K562 (cell line): ENCODE measurements at regions not wholly inside any gene's neighbourhood (a gene's known extent, or its start where the extent isn't known, plus 50 kb on each side); places are given as distances from the start of the nearest gene placed in this dataset.

Experiments
- CBFB ChIP-seq: sonication (generic); formaldehyde crosslinking; IDR thresholded peaks from 2 replicates; pipeline ENCODE4 v1.4.0; 2020; ENCODE audit warnings: mild to moderate bottlenecking, missing genetic modification reagents
- CHD2 ChIP-seq: IDR thresholded peaks from 2 replicates; pipeline ENCODE4 v1.6.1; 2011; ENCODE audit warnings: low read depth, low read length
- CTCF ChIP-seq, 3 experiments: IDR thresholded peaks in 2 of 3; conservative IDR thresholded peaks in 1 of 3; 2 replicates each; pipeline ENCODE4 v1.5.1; 2011 to 2012; ENCODE audit warnings: low read length in 3 of 3, mild to moderate bottlenecking in 3 of 3, control low read depth in 2 of 3, improper control_type of control experiment in 1 of 3, inconsistent platforms in 1 of 3, low read depth in 1 of 3, mixed read lengths in 1 of 3, moderate library complexity in 1 of 3; ENCODE audit not compliant: insufficient read depth in 2 of 3
- EP300 ChIP-seq: IDR thresholded peaks from 2 replicates; pipeline ENCODE4 v1.6.1; 2012; ENCODE audit warnings: low read length, improper control_type of control experiment
- EZH2 ChIP-seq: IDR thresholded peaks from 2 replicates; pipeline ENCODE4 v1.6.1; 2012; ENCODE audit warnings: low read depth, mild to moderate bottlenecking, inconsistent platforms, low read length, borderline replicate concordance
- FOS ChIP-seq: IDR thresholded peaks from 3 replicates; pipeline ENCODE4 v1.6.1; 2011; ENCODE audit not compliant: insufficient read length; ENCODE audit errors: extremely low read depth
- HDAC6 ChIP-seq: IDR thresholded peaks from 2 replicates; pipeline ENCODE4 v1.6.1; 2012; ENCODE audit warnings: low read depth, mild to moderate bottlenecking, control low read depth, inconsistent platforms, low read length, moderate library complexity
- MAFF ChIP-seq: IDR thresholded peaks from 2 replicates; pipeline ENCODE4 v1.6.1; 2012; ENCODE audit warnings: low read length, improper control_type of control experiment
- MAFK ChIP-seq: IDR thresholded peaks from 2 replicates; pipeline ENCODE4 v1.6.1; 2011; ENCODE audit warnings: low read length, improper control_type of control experiment
- POLR2AphosphoS5 ChIP-seq: IDR thresholded peaks from 2 replicates; pipeline ENCODE4 v1.6.1; 2011; ENCODE audit warnings: mild to moderate bottlenecking, low read depth, low read length, moderate library complexity; ENCODE audit not compliant: control insufficient read depth, insufficient read depth
- TCF7 ChIP-seq: sonication (generic); IDR thresholded peaks from 2 replicates; pipeline ENCODE4 v1.6.1; 2016; ENCODE audit warnings: antibody characterized with exemption, borderline replicate concordance
- USF2 ChIP-seq: sonication (generic); formaldehyde crosslinking; IDR thresholded peaks from 2 replicates; pipeline ENCODE4 v1.5.0; 2020; ENCODE audit warnings: missing genetic modification reagents
- ZBTB11 ChIP-seq, 3 experiments: fragments of 200-800 bp in 1 of 3; fragments of 250-450 bp in 1 of 3; fragments of 450-650 bp in 1 of 3; sonication (Bioruptor Pico) in 1 of 3; sonication (Bioruptor generic) in 1 of 3; formaldehyde crosslinking in 1 of 3; IDR thresholded peaks; 2 replicates each; pipeline versions ENCODE4 v1.6.1 to v1.8.0; 2016 to 2022; ENCODE audit warnings: mild to moderate bottlenecking in 2 of 3, missing genetic modification characterization in 2 of 3, missing compliant biosample characterization in 1 of 3, moderate library complexity in 1 of 3

GRCh38 chr5:12896086-12896485, 991.8 kb upstream of the CTNND2 start:
- no peak for TF ChIP-seq EZH2
- TF ChIP-seq MAFF, result no peak
- TF ChIP-seq CTCF (IDR thresholded peaks at IDR 0.05 in 2 of 3, conservative IDR thresholded peaks at IDR 0.05 in 1 of 3; ENCODE audit: insufficient read depth in 2 of 3, low read depth in 1 of 3, low read length in 3 of 3), result no peak
- no peak for TF ChIP-seq CHD2
- TF ChIP-seq CBFB (CRISPR knock-in tag), result no peak
- TF ChIP-seq TCF7, result no peak
- no peak for TF ChIP-seq MAFK
- no peak for TF ChIP-seq HDAC6
- TF ChIP-seq EP300, result no peak
- no peak for TF ChIP-seq ZBTB11 (CRISPR knock-in tag; IDR thresholded peaks at IDR 0.05)
- TF ChIP-seq POLR2AphosphoS5, result no peak
- no peak for TF ChIP-seq FOS
- no peak for TF ChIP-seq USF2
